Spinal cord (tissue), 9 donors: ENCODE measurements at regions not wholly inside any gene's neighbourhood (a gene's known extent, or its start where the extent isn't known, plus 50 kb on each side); places are given as distances from the start of the nearest gene placed in this dataset.
A peak's percentile ranks its signal among the peaks of the same experiment; 100 is the strongest.

Experiments used
- DNase-seq, 6 donors: peaks; one replicate each; pipeline versions ENCODE4 v3.0.0 to v3.0.0-alpha.2; 2013 to 2015; ENCODE audit warnings: low spot score in 6 of 6, low read depth in 4 of 6
- H3K27ac ChIP-seq: one replicate; pipeline ENCODE4 v1.5.1; 2013; ENCODE audit warnings: low read depth, low read length, control low read depth
- H3K27me3 ChIP-seq: one replicate; pipeline ENCODE4 v1.6.1; 2013; ENCODE audit warnings: low read length; ENCODE audit not compliant: control insufficient read depth, insufficient read depth
- H3K36me3 ChIP-seq: one replicate; pipeline ENCODE4 v1.6.1; 2013; ENCODE audit warnings: low read length; ENCODE audit not compliant: control insufficient read depth, insufficient read depth
- H3K4me1 ChIP-seq: one replicate; pipeline ENCODE4 v1.6.1; 2013; ENCODE audit warnings: low read length; ENCODE audit not compliant: control insufficient read depth, insufficient read depth
- H3K4me3 ChIP-seq: one replicate; pipeline ENCODE4 v1.5.1; 2013; ENCODE audit warnings: low read depth, low read length, control low read depth
- H3K9me3 ChIP-seq: one replicate; pipeline ENCODE4 v1.6.1; 2013; ENCODE audit warnings: low read length; ENCODE audit not compliant: control insufficient read depth, insufficient read depth
- WGBS: methylation state at CpG from one replicate; pipeline ENCODE4 v1.1.5; 2013; ENCODE audit warnings: missing lambda C conversion rate; ENCODE audit not compliant: insufficient coverage; 5-methylcytosine and 5-hydroxymethylcytosine counted together
- donor health status: healthy.

- Histone ChIP-seq H3K27ac (no peak overlapping the region), H3K4me1 (no peaks in the 10 kb centered on the region), H3K4me3 (no peak overlapping the region), H3K36me3 (no peaks in the 10 kb centered on the region), H3K9me3 (no peaks in the 10 kb centered on the region), H3K27me3 (no peaks in the 10 kb centered on the region)
- no peak for DNase-seq
Observed at GRCh38 chr2:219946529-219946928, 319.1 kb downstream of the SLC4A3 start.

- Histone ChIP-seq H3K4me1 (no peaks in the 10 kb centered on the region), H3K36me3 (no peaks in the 10 kb centered on the region), H3K27me3 (no peaks in the 10 kb centered on the region), H3K4me3 (no peak overlapping the region), H3K9me3 (no peaks in the 10 kb centered on the region), H3K27ac (no peak overlapping the region)
- peak in 1 of 6 donors; percentile 9 for DNase-seq
- WGBS, result 100% methylated on average over 1 of the region's 3 CpGs
Observed at GRCh38 chr2:219947575-219947974, 320.1 kb downstream of the SLC4A3 start.

GRCh38 chr2:219949053-219949452 lies 321.6 kb downstream of the SLC4A3 start:
- WGBS, result no CpG with 5 or more reads among the region's 3 CpGs
- Histone ChIP-seq H3K36me3 (no peaks in the 10 kb centered on the region), H3K9me3 (no peaks in the 10 kb centered on the region), H3K27ac (no peak overlapping the region), H3K4me3 (no peak overlapping the region), H3K4me1 (no peaks in the 10 kb centered on the region), H3K27me3 (no peaks in the 10 kb centered on the region)
- DNase-seq, result no peak

- no peaks in the 10 kb centered on the region for H3K27me3 ChIP-seq
- no peak overlapping the region for H3K27ac ChIP-seq
- no peaks in the 10 kb centered on the region for H3K36me3 ChIP-seq
- no peaks in the 10 kb centered on the region for H3K9me3 ChIP-seq
- no peaks in the 10 kb centered on the region for H3K4me1 ChIP-seq
- DNase-seq, result peak in 1 of 6 donors; percentile 5
- no peak overlapping the region for H3K4me3 ChIP-seq
Observed at GRCh38 chr2:219951099-219951498, 323.7 kb downstream of the SLC4A3 start.

GRCh38 chr2:219954331-219954730 lies 326.9 kb downstream of the SLC4A3 start:
- no peaks in the 10 kb centered on the region for H3K27me3 ChIP-seq
- no peaks in the 10 kb centered on the region for H3K36me3 ChIP-seq
- no CpG with 5 or more reads among the region's 1 CpG for WGBS
- no peak overlapping the region for H3K4me3 ChIP-seq
- H3K9me3 ChIP-seq, result peaks cover 3% of the 10 kb centered on the region
- DNase-seq, result no peak
- no peak overlapping the region for H3K27ac ChIP-seq
- no peaks in the 10 kb centered on the region for H3K4me1 ChIP-seq

- no peaks in the 10 kb centered on the region for H3K27me3 ChIP-seq
- DNase-seq, result no peak
- no peak overlapping the region for H3K4me3 ChIP-seq
- peaks cover 3% of the 10 kb centered on the region for H3K9me3 ChIP-seq
- H3K36me3 ChIP-seq, result no peaks in the 10 kb centered on the region
- no peak overlapping the region for H3K27ac ChIP-seq
- H3K4me1 ChIP-seq, result no peaks in the 10 kb centered on the region
- 80% methylated on average over 1 of the region's 1 CpG for WGBS
Observed at GRCh38 chr2:219957820-219958219, 330.4 kb downstream of the SLC4A3 start.

- Histone ChIP-seq H3K4me3 (no peak overlapping the region), H3K9me3 (peaks cover 3% of the 10 kb centered on the region), H3K27ac (no peak overlapping the region), H3K27me3 (no peaks in the 10 kb centered on the region), H3K4me1 (no peaks in the 10 kb centered on the region), H3K36me3 (no peaks in the 10 kb centered on the region)
- whole genome bisulfite sequencing, result no CpG with 5 or more reads among the region's 1 CpG
- no peak for DNase-seq
Observed at GRCh38 chr2:219958941-219959340, 331.5 kb downstream of the SLC4A3 start.

DNA sequence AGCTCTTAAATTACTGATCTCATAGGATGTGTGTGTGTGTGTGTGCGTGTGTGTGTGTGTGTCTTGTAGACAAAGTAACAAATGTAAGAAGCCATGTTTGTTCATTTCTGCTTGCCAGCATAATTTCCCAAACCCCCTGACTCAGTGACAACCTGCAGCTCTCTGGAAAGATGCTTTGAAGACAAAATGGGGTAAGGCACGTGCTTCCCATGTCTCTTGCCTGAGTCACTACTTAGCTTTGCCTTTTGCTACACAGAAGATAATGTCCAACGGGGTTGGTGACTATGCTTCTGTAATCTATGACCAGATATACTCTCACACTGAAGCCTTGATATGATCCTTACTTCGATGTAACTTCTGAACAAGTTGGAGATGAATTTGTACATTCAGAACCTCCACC lies 332.0 kb downstream of the SLC4A3 start:
- Histone ChIP-seq H3K4me1 (no peaks in the 10 kb centered on the region), H3K27ac (no peak overlapping the region), H3K9me3 (peaks cover 3% of the 10 kb centered on the region), H3K36me3 (no peaks in the 10 kb centered on the region), H3K27me3 (no peaks in the 10 kb centered on the region), H3K4me3 (no peak overlapping the region)
- no peak for DNase-seq
- 100% methylated on average over 1 of the region's 4 CpGs for WGBS

DNA sequence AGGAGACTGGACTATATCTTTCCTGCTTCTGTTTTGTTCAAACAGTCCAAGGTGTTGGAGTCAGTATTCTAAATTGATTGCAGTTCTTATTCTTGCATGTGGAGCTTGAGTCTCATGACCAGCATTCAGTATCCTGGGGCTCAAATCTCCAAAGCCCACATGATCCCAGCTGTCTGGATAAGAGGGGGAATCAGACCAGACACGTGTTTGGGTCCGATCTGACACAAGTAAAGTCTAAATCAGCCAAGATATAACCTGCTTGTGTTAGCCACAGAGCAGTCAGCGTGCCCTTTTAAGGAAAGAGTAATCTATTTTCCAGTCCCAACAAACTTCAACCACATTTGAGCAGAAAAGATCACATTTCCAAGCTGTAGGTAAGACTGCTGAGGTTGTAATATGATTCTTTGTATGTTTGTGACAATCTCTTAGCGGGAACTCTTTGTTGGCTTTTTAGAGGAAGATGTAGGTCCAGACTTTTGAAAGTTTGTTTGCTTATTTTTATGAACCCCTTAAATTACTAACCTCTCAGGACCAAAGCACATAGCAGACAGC lies 334.6 kb downstream of the SLC4A3 start:
- Histone ChIP-seq H3K36me3 (no peaks in the 10 kb centered on the region), H3K9me3 (peaks cover 3% of the 10 kb centered on the region)
- 60% methylated on average over 1 of the region's 4 CpGs for WGBS

GRCh38 chr2:219962801-219963200 lies 335.4 kb downstream of the SLC4A3 start:
- H3K4me3 ChIP-seq, result no peak overlapping the region
- no peaks in the 10 kb centered on the region for H3K4me1 ChIP-seq
- DNase-seq, result no peak
- 100% methylated on average over 1 of the region's 2 CpGs for WGBS
- no peaks in the 10 kb centered on the region for H3K9me3 ChIP-seq
- no peaks in the 10 kb centered on the region for H3K36me3 ChIP-seq
- H3K27me3 ChIP-seq, result no peaks in the 10 kb centered on the region
- no peak overlapping the region for H3K27ac ChIP-seq

More for the DNA sequence above, 334.6 kb downstream of the SLC4A3 start:
- Histone ChIP-seq H3K27me3 (no peaks in the 10 kb centered on the region), H3K4me3 (no peak overlapping the region), H3K27ac (no peak overlapping the region), H3K4me1 (no peaks in the 10 kb centered on the region)
- DNase-seq, result no peak
